Fibroblast of the aortic adventitia (primary cell): ENCODE measurements at regions not wholly inside any gene's neighbourhood (a gene's known extent, or its start where the extent isn't known, plus 50 kb on each side); places are given as distances from the start of the nearest gene placed in this dataset.
"Not testable (repeated sequence)": the region's sequence is repeated elsewhere in the genome, so short reads cannot be mapped to it uniquely, and the experiment has no call there.

Source experiments
- DNase-seq: peaks from one replicate; pipeline ENCODE4 v3.0.0-alpha.2; 2010; ENCODE audit warnings: low read depth
- H3K4me3 ChIP-seq: 2 replicates; pipeline ENCODE4 v1.5.1; 2011; ENCODE audit warnings: low read depth, mild to moderate bottlenecking, control low read depth, low read length, moderate library complexity
- TF ChIP-seq, protein P1 (sequence below): IDR thresholded peaks from 2 replicates; pipeline ENCODE4 v1.5.1; 2011; ENCODE audit warnings: mild to moderate bottlenecking, low read length, control low read depth, inconsistent platforms; ENCODE audit not compliant: insufficient read depth

DNA sequence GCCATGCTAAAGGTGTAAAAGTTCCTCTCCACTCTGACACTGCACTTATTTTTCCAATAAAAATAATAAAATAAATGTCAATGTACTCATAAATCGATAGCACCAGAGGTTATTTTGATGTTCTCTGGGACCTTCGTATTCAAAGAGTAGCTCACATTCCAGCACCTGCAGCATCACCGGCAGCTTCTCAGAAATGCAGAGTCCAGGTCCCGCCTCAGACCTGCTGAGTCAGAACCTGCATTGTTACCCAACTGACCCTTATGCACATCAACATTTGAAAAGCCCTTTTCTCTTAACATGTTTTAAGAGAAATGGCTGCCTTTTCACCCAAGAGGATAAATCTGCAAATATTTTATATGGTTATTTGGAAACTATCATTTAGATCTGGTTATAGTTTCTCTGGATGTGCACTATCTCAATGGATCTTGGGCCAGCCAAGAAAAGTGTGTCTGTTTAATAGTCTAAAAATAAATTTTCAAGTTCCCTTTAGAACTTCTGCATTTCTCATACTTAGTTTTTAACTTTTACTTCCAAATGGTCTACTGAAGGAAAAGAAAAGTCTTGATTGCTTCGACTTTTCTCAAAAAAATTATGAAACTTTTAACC is 216.2 kb upstream of the PRDM1 start:
- no peak overlapping the region for H3K4me3 ChIP-seq
- no peak for DNase-seq
- TF ChIP-seq, protein P1, sequence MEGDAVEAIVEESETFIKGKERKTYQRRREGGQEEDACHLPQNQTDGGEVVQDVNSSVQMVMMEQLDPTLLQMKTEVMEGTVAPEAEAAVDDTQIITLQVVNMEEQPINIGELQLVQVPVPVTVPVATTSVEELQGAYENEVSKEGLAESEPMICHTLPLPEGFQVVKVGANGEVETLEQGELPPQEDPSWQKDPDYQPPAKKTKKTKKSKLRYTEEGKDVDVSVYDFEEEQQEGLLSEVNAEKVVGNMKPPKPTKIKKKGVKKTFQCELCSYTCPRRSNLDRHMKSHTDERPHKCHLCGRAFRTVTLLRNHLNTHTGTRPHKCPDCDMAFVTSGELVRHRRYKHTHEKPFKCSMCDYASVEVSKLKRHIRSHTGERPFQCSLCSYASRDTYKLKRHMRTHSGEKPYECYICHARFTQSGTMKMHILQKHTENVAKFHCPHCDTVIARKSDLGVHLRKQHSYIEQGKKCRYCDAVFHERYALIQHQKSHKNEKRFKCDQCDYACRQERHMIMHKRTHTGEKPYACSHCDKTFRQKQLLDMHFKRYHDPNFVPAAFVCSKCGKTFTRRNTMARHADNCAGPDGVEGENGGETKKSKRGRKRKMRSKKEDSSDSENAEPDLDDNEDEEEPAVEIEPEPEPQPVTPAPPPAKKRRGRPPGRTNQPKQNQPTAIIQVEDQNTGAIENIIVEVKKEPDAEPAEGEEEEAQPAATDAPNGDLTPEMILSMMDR, result no peak

- no peak overlapping the region for H3K4me3 ChIP-seq
- TF ChIP-seq, protein P1, result no peak
- no peak for DNase-seq
These were observed 217.2 kb upstream of the PRDM1 start for GRCh38 chr6:105868823-105869460.

GRCh38 chr6:105867821-105868220 is 218.3 kb upstream of the PRDM1 start:
- TF ChIP-seq, protein P1, result no peak
- H3K4me3 ChIP-seq, result no peak overlapping the region
- no peak for DNase-seq

- TF ChIP-seq, protein P1, result no peak
- H3K4me3 ChIP-seq, result no peak overlapping the region
- DNase-seq, result no peak
These were observed 218.9 kb upstream of the PRDM1 start for GRCh38 chr6:105867277-105867676.

- no peak overlapping the region for H3K4me3 ChIP-seq
- TF ChIP-seq, protein P1, result no peak
- no peak for DNase-seq
These were observed 223.1 kb upstream of the PRDM1 start for GRCh38 chr6:105862936-105863607.

DNA sequence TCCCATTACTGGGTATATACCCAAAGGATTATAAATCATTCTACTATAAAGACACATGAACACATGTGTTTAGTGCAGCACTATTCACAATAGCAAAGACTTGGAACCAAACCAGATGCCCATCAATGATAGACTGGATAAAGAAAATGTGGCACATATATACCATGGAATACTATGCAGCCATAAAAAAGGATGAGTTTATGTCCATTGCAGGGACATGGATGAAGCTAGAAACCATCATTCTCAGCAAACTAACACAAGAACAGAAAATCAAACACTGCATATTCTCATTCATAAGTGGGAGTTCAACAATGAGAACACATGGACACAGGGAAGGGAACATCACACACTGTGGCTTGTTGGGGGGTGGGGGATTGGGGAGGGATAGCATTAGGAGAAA is 225.2 kb upstream of the PRDM1 start:
- not testable (repeated sequence) for H3K4me3 ChIP-seq, DNase-seq

DNA sequence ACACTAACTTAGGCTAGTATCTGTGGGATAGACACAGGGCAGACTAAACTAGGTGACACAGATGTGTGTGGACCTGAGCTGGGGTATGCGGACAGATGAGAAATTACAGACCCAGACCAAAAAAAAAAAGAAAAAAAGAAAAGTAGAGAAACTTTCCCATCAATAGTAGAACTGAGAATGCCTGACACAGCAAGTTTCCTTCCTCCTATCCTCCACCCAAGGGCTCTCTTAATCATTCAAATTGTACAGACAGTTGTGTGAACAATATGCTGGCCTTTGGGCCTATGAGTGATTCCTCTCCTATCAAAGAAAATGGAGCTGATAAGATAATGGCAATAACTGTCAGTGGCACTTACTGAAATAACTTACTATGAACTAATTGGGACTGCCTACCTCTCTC is 226.7 kb upstream of the PRDM1 start:
- H3K4me3 ChIP-seq, result no peak overlapping the region
- no peak for DNase-seq
- TF ChIP-seq, protein P1, result no peak

- H3K4me3 ChIP-seq, DNase-seq: not testable (repeated sequence)
These were observed 227.5 kb upstream of the PRDM1 start for GRCh38 chr6:105858639-105859038.
